HG03045 (cell line): ENCODE measurements at regions not wholly inside any gene's neighbourhood (a gene's known extent, or its start where the extent isn't known, plus 50 kb on each side); places are given as distances from the start of the nearest gene placed in this dataset.
"Not testable (repeated sequence)": the region's sequence is repeated elsewhere in the genome, so short reads cannot be mapped to it uniquely, and the experiment has no call there.

Experiments used
- ATAC-seq: cut with Tn5 transposase; IDR thresholded peaks from one replicate; pipeline ENCODE4 v1.9.1; 2021; ENCODE audit warnings: mild to moderate bottlenecking, moderate library complexity; ENCODE audit not compliant: unreplicated experiment

- no peak for ATAC-seq
These were observed 752.4 kb upstream of the ADGRB3 start for GRCh38 chr6:67882436-67883311.

GRCh38 chr6:67881706-67882065 is 753.4 kb upstream of the ADGRB3 start:
- no peak for ATAC-seq

GRCh38 chr6:67880939-67881705 is 754.0 kb upstream of the ADGRB3 start:
- no peak for ATAC-seq

- ATAC-seq: not testable (repeated sequence)
These were observed 754.7 kb upstream of the ADGRB3 start for GRCh38 chr6:67880343-67880742.

GRCh38 chr6:67879928-67880327 is 755.2 kb upstream of the ADGRB3 start:
- not testable (repeated sequence) for ATAC-seq

- ATAC-seq: not testable (repeated sequence)
These were observed 755.8 kb upstream of the ADGRB3 start for GRCh38 chr6:67879105-67879904.

- not testable (repeated sequence) for ATAC-seq
These were observed 756.9 kb upstream of the ADGRB3 start for GRCh38 chr6:67878216-67878615.

- no peak for ATAC-seq
These were observed 757.8 kb upstream of the ADGRB3 start for GRCh38 chr6:67877288-67877687.

- no peak for ATAC-seq
These were observed 759.2 kb upstream of the ADGRB3 start for GRCh38 chr6:67875877-67876383.

- ATAC-seq: no peak
These were observed 764.8 kb upstream of the ADGRB3 start for GRCh38 chr6:67870321-67870720.

GRCh38 chr6:67863346-67863745 is 771.7 kb upstream of the ADGRB3 start:
- no peak for ATAC-seq

GRCh38 chr6:67854098-67854497 is 781.0 kb upstream of the ADGRB3 start:
- ATAC-seq: no peak

GRCh38 chr6:67839818-67840217 is 795.3 kb upstream of the ADGRB3 start:
- no peak for ATAC-seq

- no peak for ATAC-seq
These were observed 809.7 kb upstream of the ADGRB3 start for GRCh38 chr6:67825201-67825895.

- ATAC-seq: no peak
These were observed 816.8 kb upstream of the ADGRB3 start for GRCh38 chr6:67818322-67818721.

- ATAC-seq: no peak
These were observed 819.5 kb upstream of the ADGRB3 start for GRCh38 chr6:67815623-67816022.

GRCh38 chr6:67814262-67814661 is 820.8 kb upstream of the ADGRB3 start:
- ATAC-seq: no peak

GRCh38 chr6:67812693-67813092 is 822.4 kb upstream of the ADGRB3 start:
- ATAC-seq: no peak

- no peak for ATAC-seq
These were observed 823.0 kb upstream of the ADGRB3 start for GRCh38 chr6:67812125-67812524.

- ATAC-seq: no peak
These were observed 823.6 kb upstream of the ADGRB3 start for GRCh38 chr6:67811239-67812037.
